OCI-LY1 (cell line): ENCODE measurements at regions not wholly inside any gene's neighbourhood (a gene's known extent, or its start where the extent isn't known, plus 50 kb on each side); places are given as distances from the start of the nearest gene placed in this dataset.

Experiments
- H2AFZ ChIP-seq: fragments of 200-600 bp; sonication (generic), shearing (Covaris generic); 2 replicates; pipeline ENCODE4 v1.6.0; 2014; ENCODE audit warnings: antibody characterized with exemption, mild to moderate bottlenecking, low read length
- H3F3A ChIP-seq: fragments of 200-600 bp; sonication (generic), shearing (Covaris generic); 2 replicates; pipeline ENCODE4 v1.6.0; 2014; ENCODE audit warnings: mild to moderate bottlenecking, antibody characterized with exemption, low read length, moderate library complexity; ENCODE audit not compliant: insufficient read depth
- H3K27ac ChIP-seq: fragments of 200-600 bp; sonication (generic); 2 replicates; pipeline ENCODE4 v1.5.1; 2014; ENCODE audit warnings: low read length, mixed run types, mild to moderate bottlenecking, low read depth; ENCODE audit not compliant: poor library complexity, severe bottlenecking
- H3K27me3 ChIP-seq: fragments of 200-600 bp; sonication (generic); 2 replicates; pipeline ENCODE4 v1.6.0; 2014; ENCODE audit warnings: antibody characterized with exemption, mild to moderate bottlenecking, low read length, moderate library complexity; ENCODE audit not compliant: insufficient read depth
- H3K36me3 ChIP-seq: fragments of 200-600 bp; sonication (generic); 2 replicates; pipeline ENCODE4 v1.6.1; 2014; ENCODE audit warnings: mild to moderate bottlenecking, antibody characterized with exemption, low read length, moderate library complexity, mixed read lengths; ENCODE audit not compliant: insufficient read depth
- H3K4me1 ChIP-seq: fragments of 200-600 bp; sonication (generic); 2 replicates; pipeline ENCODE4 v1.5.1; 2014; ENCODE audit warnings: mild to moderate bottlenecking, low read length, moderate library complexity; ENCODE audit not compliant: insufficient read depth, severe bottlenecking
- H3K4me2 ChIP-seq: fragments of 200-600 bp; sonication (generic), shearing (Covaris generic); 2 replicates; pipeline ENCODE4 v1.6.1; 2014; ENCODE audit warnings: low read length
- H3K4me3 ChIP-seq: fragments of 200-600 bp; sonication (generic); 2 replicates; pipeline ENCODE4 v1.5.1; 2014; ENCODE audit warnings: low read length, low read depth, mild to moderate bottlenecking, mixed read lengths; ENCODE audit not compliant: poor library complexity, severe bottlenecking
- H3K79me2 ChIP-seq: fragments of 200-600 bp; shearing (Covaris generic); 2 replicates; pipeline ENCODE4 v1.6.1; 2016; ENCODE audit warnings: mixed run types, low read length, mixed read lengths; ENCODE audit not compliant: insufficient read depth
- H3K9ac ChIP-seq: fragments of 200-600 bp; sonication (generic), shearing (Covaris generic); 2 replicates; pipeline ENCODE4 v1.6.1; 2014; ENCODE audit warnings: mild to moderate bottlenecking, low read length, mixed read lengths
- H3K9me2 ChIP-seq: fragments of 200-600 bp; sonication (generic), shearing (Covaris generic); 2 replicates; pipeline ENCODE4 v1.6.1; 2014; ENCODE audit warnings: low read depth, mild to moderate bottlenecking, low read length, mixed read lengths
- H3K9me3 ChIP-seq: fragments of 200-600 bp; shearing (Covaris generic); 2 replicates; pipeline ENCODE4 v1.6.1; 2014; ENCODE audit warnings: low read length, mixed read lengths
- H4K20me1 ChIP-seq: fragments of 200-600 bp; sonication (generic), shearing (Covaris generic); 2 replicates; pipeline ENCODE4 v1.6.0; 2016; ENCODE audit warnings: mild to moderate bottlenecking, low read length; ENCODE audit not compliant: insufficient read depth
- CTCF ChIP-seq: fragments of 200-600 bp; sonication (generic), shearing (Covaris generic); IDR thresholded peaks from 2 replicates; pipeline ENCODE4 v1.5.1; 2017; ENCODE audit warnings: mild to moderate bottlenecking, antibody characterized with exemption, low read length, moderate library complexity, mixed read lengths
- EZH2 ChIP-seq: fragments of 200-600 bp; sonication (generic), shearing (Covaris generic); IDR thresholded peaks from 2 replicates; pipeline ENCODE4 v1.8.0; 2017; ENCODE audit warnings: borderline replicate concordance, mixed run types, mild to moderate bottlenecking, antibody characterized with exemption, low read length, moderate library complexity, mixed read lengths

GRCh38 chr1:36714301-36714700 lies 231.6 kb upstream of the CSF3R start:
- Histone ChIP-seq H3K4me1 (no peaks in the 10 kb centered on the region), H4K20me1 (no peaks in the 10 kb centered on the region), H3K79me2 (no peaks in the 10 kb centered on the region), H3K4me2 (no peak overlapping the region), H3K4me3 (no peak overlapping the region), H3K27me3 (no peaks in the 10 kb centered on the region; the same call in 1 of the 2 replicates), H3K9me2 (no peaks in the 10 kb centered on the region), H3F3A (no peaks in the 10 kb centered on the region), H3K9me3 (no peaks in the 10 kb centered on the region), H3K9ac (no peak overlapping the region), H2AFZ (no peak overlapping the region), H3K27ac (no peak overlapping the region), H3K36me3 (no peaks in the 10 kb centered on the region)
- TF ChIP-seq CTCF: no peak
- no peak for TF ChIP-seq EZH2

- no peak for TF ChIP-seq EZH2
- no peak for TF ChIP-seq CTCF
- Histone ChIP-seq H3K27me3 (no peaks in the 10 kb centered on the region; the same call in 1 of the 2 replicates), H3K27ac (no peak overlapping the region)
These were observed 228.8 kb upstream of the CSF3R start for GRCh38 chr1:36711480-36711879.

GRCh38 chr1:36710951-36711350 lies 228.2 kb upstream of the CSF3R start:
- no peak overlapping the region for H3K4me2 ChIP-seq
- no peak for TF ChIP-seq CTCF
- TF ChIP-seq EZH2: no peak

More at GRCh38 chr1:36711480-36711879, 228.8 kb upstream of the CSF3R start:
- Histone ChIP-seq H2AFZ (no peak overlapping the region), H3K4me3 (no peak overlapping the region), H3K9ac (no peak overlapping the region), H3K4me2 (no peak overlapping the region), H3K79me2 (no peaks in the 10 kb centered on the region), H4K20me1 (no peaks in the 10 kb centered on the region), H3K36me3 (no peaks in the 10 kb centered on the region), H3K9me2 (no peaks in the 10 kb centered on the region), H3K4me1 (no peaks in the 10 kb centered on the region), H3F3A (no peaks in the 10 kb centered on the region), H3K9me3 (no peaks in the 10 kb centered on the region)

More at GRCh38 chr1:36710951-36711350, 228.2 kb upstream of the CSF3R start:
- no peaks in the 10 kb centered on the region for H3K9me3 ChIP-seq
- no peaks in the 10 kb centered on the region for H3K79me2 ChIP-seq
- no peaks in the 10 kb centered on the region for H3F3A ChIP-seq
- H3K4me1 ChIP-seq: no peaks in the 10 kb centered on the region
- no peak overlapping the region for H3K4me3 ChIP-seq
- H3K9me2 ChIP-seq: no peaks in the 10 kb centered on the region
- H4K20me1 ChIP-seq: no peaks in the 10 kb centered on the region
- no peaks in the 10 kb centered on the region for H3K36me3 ChIP-seq
- H2AFZ ChIP-seq: no peak overlapping the region
- no peaks in the 10 kb centered on the region; the same call in 1 of the 2 replicates for H3K27me3 ChIP-seq
- no peak overlapping the region for H3K9ac ChIP-seq
- H3K27ac ChIP-seq: no peak overlapping the region
